IMR-90 (cell line): ENCODE measurements at regions not wholly inside any gene's neighbourhood (a gene's known extent, or its start where the extent isn't known, plus 50 kb on each side); places are given as distances from the start of the nearest gene placed in this dataset.

Experiments
- ATAC-seq: fragments of 200-7000 bp; cut with Tn5 transposase; 2 replicates; pipeline ENCODE4 v1.9.1; 2020; ENCODE audit warnings: low read depth, mild to moderate bottlenecking, moderate library complexity
- BruUV-seq: library from RNA; stranded (reverse); fragments of 400-500 nt; replicated peaks from 2 replicates; lab custom pipeline; 2021; lab: Mats Ljungman, UMichigan
- CTCF ChIA-PET: fragments of 300-600 bp; formaldehyde crosslinking; extraction: SDS; loops from one replicate; lab custom pipeline; 2021; ENCODE audit warnings: antibody characterized with exemption; lab: Yijun Ruan, JAX
- POLR2A ChIA-PET: fragments of 300-600 bp; sonication (Branson Sonifier 250); formaldehyde crosslinking; loops from one replicate; lab custom pipeline; 2022; ENCODE audit warnings: antibody characterized with exemption; ENCODE audit not compliant: unreplicated experiment; lab: Charles Lee
- DNase-seq: peaks from one replicate; pipeline ENCODE4 v3.0.0; 2013
- H2AFZ ChIP-seq: replicated peaks from 2 replicates; pipeline ENCODE3; 2013; ENCODE audit warnings: low read length, mild to moderate bottlenecking; ENCODE audit not compliant: poor library complexity
- H2AK5ac ChIP-seq: 2 replicates; pipeline ENCODE4 v1.6.1; 2013; ENCODE audit warnings: low read depth, low read length, inconsistent platforms
- H2AK9ac ChIP-seq: replicated peaks from 2 replicates; pipeline ENCODE3; 2013; ENCODE audit warnings: mild to moderate bottlenecking, low read depth, low read length, moderate library complexity; ENCODE audit not compliant: poor library complexity
- H2BK120ac ChIP-seq: 2 replicates; pipeline ENCODE4 v1.6.1; 2013; ENCODE audit warnings: low read depth, low read length, inconsistent platforms
- H2BK15ac ChIP-seq: 3 replicates; pipeline ENCODE4 v1.6.1; 2013; ENCODE audit warnings: low read depth, low read length, inconsistent platforms
- H2BK20ac ChIP-seq: 2 replicates; pipeline ENCODE4 v1.6.1; 2013; ENCODE audit warnings: low read depth, mild to moderate bottlenecking, inconsistent platforms, low read length, moderate library complexity
- H2BK5ac ChIP-seq: 2 replicates; pipeline ENCODE4 v1.6.1; 2013; ENCODE audit warnings: mild to moderate bottlenecking, low read depth, low read length, inconsistent platforms; ENCODE audit not compliant: poor library complexity, severe bottlenecking
- H3K14ac ChIP-seq: replicated peaks from 2 replicates; pipeline ENCODE4 v1.6.1; 2013; ENCODE audit warnings: low read depth, low read length, inconsistent platforms
- H3K18ac ChIP-seq: 2 replicates; pipeline ENCODE4 v1.6.1; 2013; ENCODE audit warnings: low read depth, low read length, control low read depth
- H3K23ac ChIP-seq: 2 replicates; pipeline ENCODE4 v1.6.1; 2013; ENCODE audit warnings: low read depth, low read length, inconsistent platforms
- H3K27ac ChIP-seq: 2 replicates; pipeline ENCODE4 v1.5.1; 2013; ENCODE audit warnings: mild to moderate bottlenecking, control low read depth, low read length; ENCODE audit not compliant: insufficient read depth
- H3K27me3 ChIP-seq: 2 replicates; pipeline ENCODE4 v1.6.1; 2013; ENCODE audit warnings: low read length; ENCODE audit not compliant: control insufficient read depth, insufficient read depth
- H3K36me3 ChIP-seq: 2 replicates; pipeline ENCODE4 v1.6.1; 2013; ENCODE audit warnings: low read length, mixed read lengths; ENCODE audit not compliant: control insufficient read depth, insufficient read depth
- H3K4ac ChIP-seq: 2 replicates; pipeline ENCODE4 v1.6.1; 2013; ENCODE audit warnings: low read depth, low read length, inconsistent platforms
- H3K4me1 ChIP-seq: 2 replicates; pipeline ENCODE4 v1.6.1; 2013; ENCODE audit warnings: low read length, mixed read lengths; ENCODE audit not compliant: control insufficient read depth, insufficient read depth
- H3K4me2 ChIP-seq: 2 replicates; pipeline ENCODE4 v1.6.1; 2013; ENCODE audit warnings: low read depth, mild to moderate bottlenecking, control low read depth, low read length, moderate library complexity
- H3K4me3 ChIP-seq: 2 replicates; pipeline ENCODE4 v1.5.1; 2013; ENCODE audit warnings: low read depth, mild to moderate bottlenecking, control low read depth, low read length, moderate library complexity; ENCODE audit not compliant: insufficient read depth
- H3K56ac ChIP-seq: 2 replicates; pipeline ENCODE4 v1.6.1; 2013; ENCODE audit warnings: low read length, inconsistent platforms; ENCODE audit not compliant: insufficient read depth; ENCODE audit errors: extremely low read depth
- H3K79me1 ChIP-seq, 2 experiments: 2 replicates each; pipeline ENCODE4 v1.6.1; 2013; ENCODE audit warnings: low read length in 2 of 2, inconsistent platforms in 1 of 2, low read depth in 1 of 2
- H3K9ac ChIP-seq: 2 replicates; pipeline ENCODE4 v1.6.1; 2013; ENCODE audit warnings: low read depth, low read length, control low read depth
- H3K9me1 ChIP-seq: 2 replicates; pipeline ENCODE4 v1.6.1; 2013; ENCODE audit warnings: low read length, inconsistent platforms; ENCODE audit not compliant: insufficient read depth
- H3K9me3 ChIP-seq: 2 replicates; pipeline ENCODE4 v1.6.1; 2013; ENCODE audit warnings: low read length; ENCODE audit not compliant: control insufficient read depth, insufficient read depth
- H4K20me1 ChIP-seq: 2 replicates; pipeline ENCODE4 v1.6.1; 2013; ENCODE audit warnings: low read length, inconsistent platforms; ENCODE audit not compliant: insufficient read depth
- H4K5ac ChIP-seq: 2 replicates; pipeline ENCODE4 v1.6.1; 2013; ENCODE audit warnings: mild to moderate bottlenecking, low read depth, low read length, control low read depth
- H4K8ac ChIP-seq, 2 experiments: 2 replicates each; pipeline ENCODE4 v1.6.1; 2013; ENCODE audit warnings: low read depth in 2 of 2, low read length in 2 of 2, control low read depth in 1 of 2, inconsistent platforms in 1 of 2
- H4K91ac ChIP-seq: 2 replicates; pipeline ENCODE4 v1.6.1; 2013; ENCODE audit warnings: low read depth, low read length, inconsistent platforms; ENCODE audit not compliant: insufficient read depth
- CHD1 ChIP-seq: IDR thresholded peaks from 2 replicates; pipeline ENCODE4 v1.6.1; 2012; ENCODE audit warnings: low read depth, low read length, improper control_type of control experiment
- FOS ChIP-seq: fragments of 150-350 bp; IDR thresholded peaks from 2 replicates; pipeline ENCODE4 v1.6.1; 2016; ENCODE audit warnings: low read depth, low read length
- MAZ ChIP-seq: IDR thresholded peaks from 2 replicates; pipeline ENCODE4 v1.6.1; 2012; ENCODE audit warnings: low read depth, mild to moderate bottlenecking, low read length, improper control_type of control experiment, moderate library complexity, borderline replicate concordance
- RAD21 ChIP-seq: IDR thresholded peaks from 2 replicates; pipeline ENCODE4 v1.6.1; 2012; ENCODE audit warnings: low read length, improper control_type of control experiment
- WGBS, 2 experiments: methylation state at CpG; one replicate each; pipeline versions ENCODE4 v1.1.5 to v1.1.7; 2013; ENCODE audit warnings: missing lambda C conversion rate in 2 of 2; ENCODE audit not compliant: insufficient read length in 1 of 2; ENCODE audit errors: extremely low coverage in 2 of 2; 5-methylcytosine and 5-hydroxymethylcytosine counted together
- dilution Hi-C: fragments of 300-500 bp; cut with HindIII; formaldehyde crosslinking; loops from one replicate; pipeline ENCODE4 v1.14.3; 2018; ENCODE audit warnings: low sequenced_read_pairs; ENCODE audit not compliant: unreplicated experiment
- in situ Hi-C: fragments of 300-500 bp; cut with MboI; formaldehyde crosslinking; loops from 3 replicates; pipeline ENCODE4 v1.14.3; 2019; ENCODE audit warnings: low sequenced_read_pairs, inconsistent platforms, mixed read lengths
- intact Hi-C: fragments of 100-400 bp; cut with micrococcal nuclease; formaldehyde crosslinking; loops from 2 replicates; pipeline ENCODE4 v1.10.0; 2022

DNA sequence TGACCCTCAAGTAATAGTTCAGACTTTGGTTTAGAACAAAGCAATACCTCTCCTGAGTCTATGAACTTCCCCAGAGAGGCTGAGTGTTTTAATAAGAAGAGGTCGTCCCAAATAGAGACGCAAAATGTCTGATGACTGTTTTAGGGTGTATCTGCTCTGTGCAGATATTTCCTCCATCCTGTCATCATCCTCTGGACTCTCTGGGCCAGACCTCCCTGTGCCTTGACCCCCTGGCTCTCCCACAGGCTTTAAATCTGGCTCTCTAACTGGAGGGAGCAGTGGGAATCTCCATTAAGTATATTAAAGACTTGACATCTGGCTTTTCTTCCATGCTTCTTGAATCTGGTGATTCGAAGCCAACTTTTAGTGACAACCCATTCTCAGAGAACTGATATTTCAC lies 633.3 kb downstream of the INHBA start:
- no CpG with 5 or more reads among the region's 3 CpGs for WGBS, 2 experiments
- Histone ChIP-seq H2BK120ac (no peak overlapping the region), H2BK20ac (no peak overlapping the region), H3K56ac (no peak overlapping the region), H2BK5ac (no peak overlapping the region), H3K14ac (no peak overlapping the region), H3K4me1 (0 out of 2 replicates have a peak, but pooled peaks cover 2% of the 10 kb centered on the region), H3K4me2 (no peak overlapping the region), H2AK5ac (no peak overlapping the region), H3K9me1 (0 out of 2 replicates have a peak, but pooled peaks cover 4% of the 10 kb centered on the region), H2BK15ac (no peak overlapping the region), H3K9me3 (peaks cover 3% of the 10 kb centered on the region; the same call in 1 of the 2 replicates), H3K27me3 (no peaks in the 10 kb centered on the region), H3K23ac (no peak overlapping the region), H4K91ac (no peak overlapping the region), H2AFZ (no peak overlapping the region), H3K9ac (no peak overlapping the region), H3K4me3 (no peak overlapping the region), H3K4ac (no peak overlapping the region), H3K18ac (no peak overlapping the region), H3K79me1 (no peaks in the 10 kb centered on the region), H4K8ac (no peak overlapping the region), H4K5ac (no peak overlapping the region), H4K20me1 (no peaks in the 10 kb centered on the region), H3K36me3 (no peaks in the 10 kb centered on the region), H3K27ac (no peak overlapping the region), H2AK9ac (no peak overlapping the region)
- dilution Hi-C loops (no loop called here), intact Hi-C loops (loop anchor here (10.0 kb wide), 1 partner anchor 65 kb away; no protein-coding TSS in a partner anchor), in situ Hi-C loops (no loop called here)
- CTCF ChIA-PET = no interaction called here
- ATAC-seq = no peak
- no peak for DNase-seq
- TF ChIP-seq MAZ (no peak), CHD1 (no peak), FOS (no peak), RAD21 (no peak)
- POLR2A ChIA-PET = no interaction called here
- BruUV-seq = no TSS peak
